ENCODE measurements at regions not wholly inside any gene's neighbourhood (a gene's known extent, or its start where the extent isn't known, plus 50 kb on each side); places are given as distances from the start of the nearest gene placed in this dataset.

- Histone ChIP-seq H3K4me2 (ENCODE audit: low read depth, low read length) (no peak overlapping the region), H2AFZ (ENCODE audit: low read length) (no peak overlapping the region), H3K4me1 (ENCODE audit: insufficient read depth, low read length) (no peaks in the 10 kb centered on the region), H4K20me1 (ENCODE audit: insufficient read depth, low read length) (no peaks in the 10 kb centered on the region), H3K9me3 (ENCODE audit: low read length) (no peaks in the 10 kb centered on the region), H3K4me3 (replicated peaks in 1 of 3; ENCODE audit: insufficient read depth in 1 of 3, low read depth in 2 of 3, low read length in 3 of 3) (no peak overlapping the region), H3K9ac (ENCODE audit: insufficient read depth, low read depth, low read length) (no peak overlapping the region), H3K79me2 (ENCODE audit: insufficient read depth, low read length) (no peaks in the 10 kb centered on the region), H3K27ac (ENCODE audit: extremely low read length, insufficient read depth, low read length) (no peak overlapping the region), H3K36me3 (replicated peaks in 1 of 2; ENCODE audit: control insufficient read depth in 1 of 2, insufficient read depth in 2 of 2, low read length in 2 of 2) (no peaks in the 10 kb centered on the region), H3K27me3 (ENCODE audit: control insufficient read depth in 1 of 2, insufficient read depth in 2 of 2, low read length in 2 of 2) (no peaks in the 10 kb centered on the region)
- intact Hi-C loops (cut with micrococcal nuclease; ENCODE audit: unreplicated experiment) (no loop called here), in situ Hi-C loops (cut with HindIII; ENCODE audit: extremely low pct_ligation_motif_present, low pct_unique_long_range_greater_than_20kb) (no loop called here)
- WGBS (ENCODE audit: low lambda C conversion rate): 25% methylated on average over 6 of the region's 14 CpGs
- CTCF ChIA-PET (ENCODE audit: low intra/inter-chr PET ratio, low total read pairs): no interaction called here
- no TSS peak for BruUV-seq (replicated peaks)
- POLR2A ChIA-PET: no interaction called here
- DNase-seq (ENCODE audit: low spot score): no peak
- no peak for ATAC-seq
- no peak for FAIRE-seq
- TF ChIP-seq ZC3H13 (CRISPR knock-in tag; IDR thresholded peaks at IDR 0.05) (no peak), BATF2 (CRISPR knock-in tag; IDR thresholded peaks at IDR 0.05) (no peak), ZNF784 (CRISPR knock-in tag; IDR thresholded peaks at IDR 0.05; ENCODE audit: borderline replicate concordance) (no peak), TEF (CRISPR knock-in tag; IDR thresholded peaks at IDR 0.05) (no peak), FOXC1 (CRISPR knock-in tag; IDR thresholded peaks at IDR 0.05; ENCODE audit: borderline replicate concordance) (no peak), ZNF142 (CRISPR knock-in tag; IDR thresholded peaks at IDR 0.05) (no peak), JUNB (CRISPR knock-in tag; IDR thresholded peaks at IDR 0.05; ENCODE audit: borderline replicate concordance) (no peak), ZBTB33 (CRISPR knock-in tag; IDR thresholded peaks at IDR 0.05) (no peak), ZNF746 (CRISPR knock-in tag; IDR thresholded peaks at IDR 0.05) (no peak), ARHGAP35 (CRISPR knock-in tag; IDR thresholded peaks at IDR 0.05; ENCODE audit: borderline replicate concordance) (no peak), HNRNPK (IDR thresholded peaks at IDR 0.05; ENCODE audit: low read depth, low read length, poor library complexity, severe bottlenecking) (no peak), TBL1XR1 (IDR thresholded peaks at IDR 0.05; ENCODE audit: borderline replicate concordance, low read length, partially characterized antibody) (no peak)
Measured at GRCh38 chr5:161630948-161631347, 54.6 kb upstream of the GABRA6 start.
